ENCODE measurements at regions not wholly inside any gene's neighbourhood (a gene's known extent, or its start where the extent isn't known, plus 50 kb on each side); places are given as distances from the start of the nearest gene placed in this dataset.

GRCh38 chr5:118561235-118561634 lies 427.1 kb downstream of the DTWD2 start:
- TF ChIP-seq POLR2A (IDR thresholded peaks at IDR 0.05) = no peak
- no peak for TF ChIP-seq CTCF (IDR thresholded peaks at IDR 0.05)
